ENCODE measurements at regions not wholly inside any gene's neighbourhood (a gene's known extent, or its start where the extent isn't known, plus 50 kb on each side); places are given as distances from the start of the nearest gene placed in this dataset.

DNA sequence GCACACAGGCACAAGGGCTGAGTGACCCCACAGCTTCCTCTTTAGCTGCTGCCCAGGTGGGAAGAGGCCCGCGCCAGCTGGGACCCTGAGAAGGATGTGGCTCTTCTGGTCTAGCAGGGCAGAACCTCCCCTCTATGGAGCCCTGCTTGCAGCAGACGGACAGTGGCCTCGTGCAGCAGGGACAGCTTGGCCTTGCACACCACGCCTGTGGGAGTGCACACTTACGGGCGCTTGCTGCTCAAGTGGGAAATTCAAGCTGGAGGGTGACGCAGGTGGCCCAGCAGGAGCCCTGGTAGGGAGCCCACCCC, 971.4 kb downstream of the BRD1 start:
- in situ Hi-C loops (cut with HindIII; ENCODE audit: low pct_unique_long_range_greater_than_20kb, low sequenced_read_pairs) (no loop called here), intact Hi-C loops (cut with micrococcal nuclease; ENCODE audit: unreplicated experiment) (no loop called here)
- Histone ChIP-seq H3K36me3 (ENCODE audit: control insufficient read depth, insufficient read depth, low read length) (no peaks in the 10 kb centered on the region), H3K27ac (ENCODE audit: low read length) (no peak overlapping the region), H3K4me1 (ENCODE audit: control insufficient read depth, insufficient read depth, low read length) (no peaks in the 10 kb centered on the region), H3K4me3 (ENCODE audit: low read depth in 2 of 2, low read length in 2 of 2) (no peak overlapping the region), H3K27me3 (ENCODE audit: control insufficient read depth, insufficient read depth, low read length) (peaks cover 2% of the 10 kb centered on the region; the same call in 1 of the 2 replicates), H3K9me3 (ENCODE audit: control insufficient read depth, insufficient read depth, low read depth, low read length) (no peaks in the 10 kb centered on the region)
- POLR2A ChIA-PET, result no interaction called here
- CTCF ChIA-PET, result no interaction called here
- TF ChIP-seq SIN3A (IDR thresholded peaks at IDR 0.05; ENCODE audit: borderline replicate concordance, insufficient read depth, low read depth, low read length) (no peak), POLR2AphosphoS5 (IDR thresholded peaks at IDR 0.05; ENCODE audit: low read depth, low read length) (no peak), TCF7L2 (IDR thresholded peaks at IDR 0.05; ENCODE audit: low read depth, low read length) (no peak)
- TF ChIP-seq, protein P1, sequence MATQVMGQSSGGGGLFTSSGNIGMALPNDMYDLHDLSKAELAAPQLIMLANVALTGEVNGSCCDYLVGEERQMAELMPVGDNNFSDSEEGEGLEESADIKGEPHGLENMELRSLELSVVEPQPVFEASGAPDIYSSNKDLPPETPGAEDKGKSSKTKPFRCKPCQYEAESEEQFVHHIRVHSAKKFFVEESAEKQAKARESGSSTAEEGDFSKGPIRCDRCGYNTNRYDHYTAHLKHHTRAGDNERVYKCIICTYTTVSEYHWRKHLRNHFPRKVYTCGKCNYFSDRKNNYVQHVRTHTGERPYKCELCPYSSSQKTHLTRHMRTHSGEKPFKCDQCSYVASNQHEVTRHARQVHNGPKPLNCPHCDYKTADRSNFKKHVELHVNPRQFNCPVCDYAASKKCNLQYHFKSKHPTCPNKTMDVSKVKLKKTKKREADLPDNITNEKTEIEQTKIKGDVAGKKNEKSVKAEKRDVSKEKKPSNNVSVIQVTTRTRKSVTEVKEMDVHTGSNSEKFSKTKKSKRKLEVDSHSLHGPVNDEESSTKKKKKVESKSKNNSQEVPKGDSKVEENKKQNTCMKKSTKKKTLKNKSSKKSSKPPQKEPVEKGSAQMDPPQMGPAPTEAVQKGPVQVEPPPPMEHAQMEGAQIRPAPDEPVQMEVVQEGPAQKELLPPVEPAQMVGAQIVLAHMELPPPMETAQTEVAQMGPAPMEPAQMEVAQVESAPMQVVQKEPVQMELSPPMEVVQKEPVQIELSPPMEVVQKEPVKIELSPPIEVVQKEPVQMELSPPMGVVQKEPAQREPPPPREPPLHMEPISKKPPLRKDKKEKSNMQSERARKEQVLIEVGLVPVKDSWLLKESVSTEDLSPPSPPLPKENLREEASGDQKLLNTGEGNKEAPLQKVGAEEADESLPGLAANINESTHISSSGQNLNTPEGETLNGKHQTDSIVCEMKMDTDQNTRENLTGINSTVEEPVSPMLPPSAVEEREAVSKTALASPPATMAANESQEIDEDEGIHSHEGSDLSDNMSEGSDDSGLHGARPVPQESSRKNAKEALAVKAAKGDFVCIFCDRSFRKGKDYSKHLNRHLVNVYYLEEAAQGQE (IDR thresholded peaks at IDR 0.05; ENCODE audit: insufficient read depth in 1 of 2, low read depth in 2 of 2, low read length in 1 of 2), result no peak
- TF ChIP-seq, protein P2, sequence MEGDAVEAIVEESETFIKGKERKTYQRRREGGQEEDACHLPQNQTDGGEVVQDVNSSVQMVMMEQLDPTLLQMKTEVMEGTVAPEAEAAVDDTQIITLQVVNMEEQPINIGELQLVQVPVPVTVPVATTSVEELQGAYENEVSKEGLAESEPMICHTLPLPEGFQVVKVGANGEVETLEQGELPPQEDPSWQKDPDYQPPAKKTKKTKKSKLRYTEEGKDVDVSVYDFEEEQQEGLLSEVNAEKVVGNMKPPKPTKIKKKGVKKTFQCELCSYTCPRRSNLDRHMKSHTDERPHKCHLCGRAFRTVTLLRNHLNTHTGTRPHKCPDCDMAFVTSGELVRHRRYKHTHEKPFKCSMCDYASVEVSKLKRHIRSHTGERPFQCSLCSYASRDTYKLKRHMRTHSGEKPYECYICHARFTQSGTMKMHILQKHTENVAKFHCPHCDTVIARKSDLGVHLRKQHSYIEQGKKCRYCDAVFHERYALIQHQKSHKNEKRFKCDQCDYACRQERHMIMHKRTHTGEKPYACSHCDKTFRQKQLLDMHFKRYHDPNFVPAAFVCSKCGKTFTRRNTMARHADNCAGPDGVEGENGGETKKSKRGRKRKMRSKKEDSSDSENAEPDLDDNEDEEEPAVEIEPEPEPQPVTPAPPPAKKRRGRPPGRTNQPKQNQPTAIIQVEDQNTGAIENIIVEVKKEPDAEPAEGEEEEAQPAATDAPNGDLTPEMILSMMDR (IDR thresholded peaks at IDR 0.05), result no peak
- BruUV-seq (replicated peaks), result no TSS peak
- ATAC-seq (no peak), DNase-seq (ENCODE audit: low read depth, low spot score) (no peak)

DNA sequence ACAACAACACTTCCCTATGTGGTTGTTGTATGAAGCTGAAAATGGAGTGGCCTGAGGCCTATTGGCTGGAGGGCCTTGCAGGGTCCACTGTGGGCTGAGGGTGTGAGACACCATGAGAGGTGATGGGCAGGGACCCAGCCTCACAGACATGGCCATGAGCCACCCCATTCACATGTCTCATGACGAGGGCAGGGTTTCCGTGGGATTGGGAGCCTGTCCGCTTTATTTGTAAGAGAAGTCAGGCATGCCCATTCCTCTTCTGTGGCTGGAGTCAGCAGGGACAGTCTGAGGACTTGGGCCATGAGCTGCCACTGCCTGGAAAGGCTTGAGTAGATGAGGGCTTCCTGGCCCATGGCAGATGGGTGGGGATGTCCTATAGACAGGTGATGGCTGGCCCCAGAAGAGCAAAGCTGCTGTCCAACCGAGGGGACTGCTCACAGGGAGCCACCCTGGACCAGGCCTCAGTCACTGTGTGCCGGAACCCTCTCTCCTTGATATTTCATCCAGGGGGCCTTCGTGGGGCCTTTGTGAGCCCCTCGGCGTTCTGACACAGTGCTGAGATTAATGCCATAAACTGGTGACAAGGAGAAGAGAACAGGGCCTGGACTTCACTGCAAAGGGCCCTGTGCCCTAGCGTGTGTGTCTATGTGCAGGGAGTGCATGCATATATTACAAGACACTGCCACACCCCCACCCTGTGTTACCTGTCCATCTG, 971.9 kb downstream of the BRD1 start:
- no TSS peak for BruUV-seq (replicated peaks)
- H3K4me3 ChIP-seq (ENCODE audit: low read depth in 2 of 2, low read length in 2 of 2), result no peak overlapping the region
- H3K9me3 ChIP-seq (ENCODE audit: control insufficient read depth, insufficient read depth, low read depth, low read length), result no peaks in the 10 kb centered on the region
- peaks cover 2% of the 10 kb centered on the region; the same call in 1 of the 2 replicates for H3K27me3 ChIP-seq (ENCODE audit: control insufficient read depth, insufficient read depth, low read length)
- H3K36me3 ChIP-seq (ENCODE audit: control insufficient read depth, insufficient read depth, low read length), result no peaks in the 10 kb centered on the region
- ChIA-PET CTCF (no interaction called here), POLR2A (no interaction called here)
- H3K27ac ChIP-seq (ENCODE audit: low read length), result no peak overlapping the region
- TF ChIP-seq, protein P2 (IDR thresholded peaks at IDR 0.05), result no peak
- no peak for TF ChIP-seq SIN3A (IDR thresholded peaks at IDR 0.05; ENCODE audit: borderline replicate concordance, insufficient read depth, low read depth, low read length)
- no peak for TF ChIP-seq POLR2AphosphoS5 (IDR thresholded peaks at IDR 0.05; ENCODE audit: low read depth, low read length)
- TF ChIP-seq, protein P1 (IDR thresholded peaks at IDR 0.05; ENCODE audit: insufficient read depth in 1 of 2, low read depth in 2 of 2, low read length in 1 of 2), result no peak
- TF ChIP-seq TCF7L2 (IDR thresholded peaks at IDR 0.05; ENCODE audit: low read depth, low read length), result no peak
- no peaks in the 10 kb centered on the region for H3K4me1 ChIP-seq (ENCODE audit: control insufficient read depth, insufficient read depth, low read length)
- intact Hi-C loops (cut with micrococcal nuclease; ENCODE audit: unreplicated experiment), result no loop called here
- in situ Hi-C loops (cut with HindIII; ENCODE audit: low pct_unique_long_range_greater_than_20kb, low sequenced_read_pairs), result no loop called here
- ATAC-seq (no peak), DNase-seq (ENCODE audit: low read depth, low spot score) (no peak)

Data from Panc1 (cell line).